H9 (cell line): ENCODE measurements at regions not wholly inside any gene's neighbourhood (a gene's known extent, or its start where the extent isn't known, plus 50 kb on each side); places are given as distances from the start of the nearest gene placed in this dataset.

Source experiments
- DNase-seq: peaks from one replicate; pipeline ENCODE4 v3.0.0-alpha.2; 2017
- H2AFZ ChIP-seq: one replicate; pipeline ENCODE4 v1.6.1; 2013; ENCODE audit warnings: mild to moderate bottlenecking, low read length, control low read depth, moderate library complexity
- H2AK5ac ChIP-seq: 2 replicates; pipeline ENCODE4 v1.6.1; 2013; ENCODE audit warnings: low read length, control low read depth, mixed read lengths; ENCODE audit not compliant: insufficient read length
- H2BK120ac ChIP-seq: one replicate; pipeline ENCODE4 v1.6.1; 2013; ENCODE audit warnings: low read depth, mild to moderate bottlenecking, low read length, control low read depth, inconsistent platforms; ENCODE audit not compliant: poor library complexity, severe bottlenecking
- H2BK12ac ChIP-seq: 2 replicates; pipeline ENCODE4 v1.6.1; 2013; ENCODE audit warnings: low read length, control low read depth, mixed read lengths, low read depth; ENCODE audit not compliant: insufficient read length
- H2BK15ac ChIP-seq: 2 replicates; pipeline ENCODE4 v1.6.1; 2013; ENCODE audit warnings: low read depth, low read length, control low read depth
- H2BK20ac ChIP-seq: one replicate; pipeline ENCODE4 v1.6.1; 2013; ENCODE audit warnings: low read depth, mild to moderate bottlenecking, low read length, control low read depth, inconsistent platforms; ENCODE audit not compliant: poor library complexity, severe bottlenecking
- H2BK5ac ChIP-seq: 2 replicates; pipeline ENCODE4 v1.6.1; 2013; ENCODE audit warnings: low read length, control low read depth, mixed read lengths; ENCODE audit not compliant: insufficient read length
- H3K14ac ChIP-seq: 2 replicates; pipeline ENCODE4 v1.6.1; 2013; ENCODE audit warnings: low read length, control low read depth; ENCODE audit not compliant: insufficient read depth
- H3K18ac ChIP-seq: 2 replicates; pipeline ENCODE4 v1.6.1; 2013; ENCODE audit warnings: low read depth, mild to moderate bottlenecking, mixed read lengths, low read length, control low read depth; ENCODE audit not compliant: insufficient read length
- H3K23ac ChIP-seq: 2 replicates; pipeline ENCODE4 v1.6.1; 2013; ENCODE audit warnings: low read length, control low read depth, mixed read lengths, low read depth; ENCODE audit not compliant: insufficient read length
- H3K23me2 ChIP-seq: 2 replicates; pipeline ENCODE4 v1.6.1; 2013; ENCODE audit warnings: low read depth, mild to moderate bottlenecking, mixed read lengths, low read length, control low read depth; ENCODE audit not compliant: insufficient read length, poor library complexity, severe bottlenecking
- H3K27ac ChIP-seq: 2 replicates; pipeline ENCODE4 v1.5.1; 2013; ENCODE audit warnings: low read length, control low read depth, mixed read lengths, low read depth; ENCODE audit not compliant: insufficient read length
- H3K27me3 ChIP-seq: 2 replicates; pipeline ENCODE4 v1.6.1; 2013; ENCODE audit warnings: low read length, control low read depth, inconsistent platforms; ENCODE audit not compliant: insufficient read depth
- H3K4ac ChIP-seq: 2 replicates; pipeline ENCODE4 v1.6.1; 2013; ENCODE audit warnings: low read depth, mild to moderate bottlenecking, control low read depth, inconsistent platforms, low read length, moderate library complexity
- H3K4me1 ChIP-seq: 2 replicates; pipeline ENCODE4 v1.6.1; 2013; ENCODE audit warnings: low read length, control low read depth, inconsistent platforms; ENCODE audit not compliant: insufficient read depth
- H3K4me2 ChIP-seq: 2 replicates; pipeline ENCODE4 v1.6.1; 2013; ENCODE audit warnings: low read length, control low read depth, mixed read lengths; ENCODE audit not compliant: insufficient read length, insufficient read depth
- H3K56ac ChIP-seq: 2 replicates; pipeline ENCODE4 v1.6.1; 2013; ENCODE audit warnings: low read depth, mild to moderate bottlenecking, mixed read lengths, low read length, control low read depth; ENCODE audit not compliant: insufficient read length
- H3K79me1 ChIP-seq: 2 replicates; pipeline ENCODE4 v1.6.1; 2013; ENCODE audit warnings: low read depth, mild to moderate bottlenecking, moderate library complexity, low read length, control low read depth, inconsistent platforms; ENCODE audit not compliant: insufficient read depth, poor library complexity, severe bottlenecking
- H3K79me2 ChIP-seq: 2 replicates; pipeline ENCODE4 v1.6.1; 2013; ENCODE audit warnings: low read length, control low read depth, inconsistent platforms; ENCODE audit not compliant: insufficient read depth
- H3K9ac ChIP-seq: 2 replicates; pipeline ENCODE4 v1.6.1; 2013; ENCODE audit warnings: low read length, control low read depth, mixed read lengths; ENCODE audit not compliant: insufficient read length; ENCODE audit errors: extremely low read depth
- H3K9me3 ChIP-seq: one replicate; pipeline ENCODE4 v1.6.1; 2013; ENCODE audit warnings: low read depth, low read length, inconsistent platforms; ENCODE audit not compliant: control insufficient read depth
- H3T11ph ChIP-seq: one replicate; pipeline ENCODE4 v1.6.1; 2013; ENCODE audit warnings: mild to moderate bottlenecking, low read length, control low read depth, inconsistent platforms
- H4K20me1 ChIP-seq: one replicate; pipeline ENCODE4 v1.6.1; 2013; ENCODE audit not compliant: control insufficient read depth, insufficient read length, insufficient read depth
- H4K5ac ChIP-seq: 2 replicates; pipeline ENCODE4 v1.6.1; 2013; ENCODE audit warnings: low read depth, mild to moderate bottlenecking, mixed read lengths, low read length, control low read depth; ENCODE audit not compliant: insufficient read length
- H4K8ac ChIP-seq: replicated peaks from 2 replicates; pipeline ENCODE4 v1.6.1; 2013; ENCODE audit warnings: low read length, control low read depth, mixed read lengths, low read depth; ENCODE audit not compliant: insufficient read length
- H4K91ac ChIP-seq: 2 replicates; pipeline ENCODE4 v1.6.1; 2013; ENCODE audit warnings: low read depth, mild to moderate bottlenecking, moderate library complexity, mixed read lengths, low read length, control low read depth; ENCODE audit not compliant: insufficient read length
- H3K27ac Mint-ChIP-seq, 3 experiments: 2 replicates in 2 of 3; 3 replicates in 1 of 3; pipeline ENCODE4 v1.8.0; 2020 to 2021; ENCODE audit warnings: mixed read lengths in 3 of 3, mild to moderate bottlenecking in 1 of 3, moderate library complexity in 1 of 3
- H3K27me3 Mint-ChIP-seq: 2 replicates; pipeline ENCODE4 v1.8.0; 2021; ENCODE audit warnings: low read depth, mild to moderate bottlenecking, moderate library complexity, mixed read lengths
- H3K36me3 Mint-ChIP-seq, 3 experiments: 2 replicates in 2 of 3; 3 replicates in 1 of 3; pipeline ENCODE4 v1.8.0; 2020 to 2021; ENCODE audit warnings: low read depth in 3 of 3, mixed read lengths in 3 of 3; ENCODE audit not compliant: insufficient read depth in 1 of 3
- H3K4me1 Mint-ChIP-seq, 2 experiments: 2 replicates each; pipeline ENCODE4 v1.8.0; 2020; ENCODE audit warnings: mixed read lengths in 2 of 2
- H3K4me3 Mint-ChIP-seq, 2 experiments: 2 replicates in 1 of 2; 3 replicates in 1 of 2; pipeline ENCODE4 v1.8.0; 2020 to 2021; ENCODE audit warnings: mild to moderate bottlenecking in 2 of 2, mixed read lengths in 2 of 2, moderate library complexity in 1 of 2
- H3K9me3 Mint-ChIP-seq, 2 experiments: 2 replicates in 1 of 2; 3 replicates in 1 of 2; pipeline ENCODE4 v1.8.0; 2020; ENCODE audit warnings: mild to moderate bottlenecking in 2 of 2, mixed read lengths in 2 of 2, moderate library complexity in 1 of 2
- WGBS: extraction: QIAGEN DNeasy Blood & Tissue Kit; methylation state at CpG from one replicate; pipeline ENCODE4 v1.1.7; 2013; ENCODE audit warnings: missing lambda C conversion rate, low lambda C conversion rate, mixed read lengths; ENCODE audit not compliant: insufficient read length; ENCODE audit errors: extremely low coverage; 5-methylcytosine and 5-hydroxymethylcytosine counted together
- TF ChIP-seq, protein P1 (sequence below): fragments of 200-600 bp; sonication (generic); conservative IDR thresholded peaks from 3 replicates; pipeline ENCODE4 v1.8.0; 2021; ENCODE audit warnings: antibody characterized with exemption, mild to moderate bottlenecking

- Histone ChIP-seq H3K4ac (no peak overlapping the region), H3K27me3 (no peaks in the 10 kb centered on the region), H2AK5ac (no peak overlapping the region), H3K18ac (no peak overlapping the region), H3K4me2 (no peak overlapping the region), H2BK12ac (no peak overlapping the region), H3T11ph (no peak overlapping the region), H2BK120ac (no peak overlapping the region), H3K23me2 (no peaks in the 10 kb centered on the region), H3K79me1 (no peaks in the 10 kb centered on the region), H2BK15ac (no peak overlapping the region), H4K5ac (no peak overlapping the region), H3K9me3 (peaks cover 7% of the 10 kb centered on the region), H3K4me1 (no peaks in the 10 kb centered on the region), H3K27ac (no peak overlapping the region), H4K20me1 (no peaks in the 10 kb centered on the region), H2BK5ac (no peak overlapping the region), H2BK20ac (no peak overlapping the region), H3K9ac (no peak overlapping the region), H3K56ac (no peak overlapping the region), H2AFZ (no peak overlapping the region), H4K8ac (no peak overlapping the region), H3K79me2 (no peaks in the 10 kb centered on the region), H3K23ac (no peak overlapping the region), H4K91ac (no peak overlapping the region), H3K14ac (no peak overlapping the region)
- DNase-seq = no peak
- TF ChIP-seq, protein P1, sequence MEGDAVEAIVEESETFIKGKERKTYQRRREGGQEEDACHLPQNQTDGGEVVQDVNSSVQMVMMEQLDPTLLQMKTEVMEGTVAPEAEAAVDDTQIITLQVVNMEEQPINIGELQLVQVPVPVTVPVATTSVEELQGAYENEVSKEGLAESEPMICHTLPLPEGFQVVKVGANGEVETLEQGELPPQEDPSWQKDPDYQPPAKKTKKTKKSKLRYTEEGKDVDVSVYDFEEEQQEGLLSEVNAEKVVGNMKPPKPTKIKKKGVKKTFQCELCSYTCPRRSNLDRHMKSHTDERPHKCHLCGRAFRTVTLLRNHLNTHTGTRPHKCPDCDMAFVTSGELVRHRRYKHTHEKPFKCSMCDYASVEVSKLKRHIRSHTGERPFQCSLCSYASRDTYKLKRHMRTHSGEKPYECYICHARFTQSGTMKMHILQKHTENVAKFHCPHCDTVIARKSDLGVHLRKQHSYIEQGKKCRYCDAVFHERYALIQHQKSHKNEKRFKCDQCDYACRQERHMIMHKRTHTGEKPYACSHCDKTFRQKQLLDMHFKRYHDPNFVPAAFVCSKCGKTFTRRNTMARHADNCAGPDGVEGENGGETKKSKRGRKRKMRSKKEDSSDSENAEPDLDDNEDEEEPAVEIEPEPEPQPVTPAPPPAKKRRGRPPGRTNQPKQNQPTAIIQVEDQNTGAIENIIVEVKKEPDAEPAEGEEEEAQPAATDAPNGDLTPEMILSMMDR = no peak
- Mint-ChIP-seq H3K27me3 (no peaks in the 10 kb centered on the region), H3K36me3 (peaks cover 6 to 21% (median 20%) of the 10 kb centered on the region in 3 experiments; a peak in 6 of 7 replicates), H3K4me1 (no peaks in the 10 kb centered on the region), H3K27ac (no peak overlapping the region), H3K9me3 (peaks cover 46 to 56% of the 10 kb centered on the region in 2 experiments), H3K4me3 (no peak overlapping the region)
- no CpG with 5 or more reads among the region's 1 CpG for WGBS
Measured at GRCh38 chr12:30427555-30427954, 268.1 kb downstream of the IPO8 start.
